ENCODE measurements at regions not wholly inside any gene's neighbourhood (a gene's known extent, or its start where the extent isn't known, plus 50 kb on each side); places are given as distances from the start of the nearest gene placed in this dataset.

DNA sequence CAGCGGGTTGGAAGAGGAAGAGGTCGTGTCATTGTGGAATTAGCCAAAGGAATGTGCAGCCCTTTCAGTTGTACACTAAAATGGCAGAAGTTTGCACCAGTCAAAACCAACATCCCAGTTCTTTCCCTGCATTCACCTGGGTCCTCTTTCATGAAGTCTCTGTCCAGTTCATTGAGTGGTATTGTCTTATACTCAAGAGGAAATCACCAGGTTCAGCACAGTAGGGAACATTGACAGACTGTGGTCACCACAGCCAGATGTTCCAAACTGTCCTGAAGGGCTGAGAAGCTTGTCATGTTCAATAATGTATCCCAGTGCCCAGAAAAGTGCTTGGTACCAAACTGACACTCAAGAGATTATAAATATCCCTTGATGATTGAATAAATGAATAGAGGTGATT is 131.6 kb downstream of the GLUL start:
- DNase-seq (ENCODE audit: extremely low read depth, insufficient read length), result no peak
- no peak for TF ChIP-seq CTCF (IDR thresholded peaks at IDR 0.05; ENCODE audit: insufficient read depth, low read length, poor library complexity, severe bottlenecking)
- Histone ChIP-seq H3K36me3 (ENCODE audit: control insufficient read depth, insufficient read depth, low read length) (no peaks in the 10 kb centered on the region), H3K4me3 (replicated peaks; ENCODE audit: low read depth, low read length) (no peak overlapping the region), H3K27me3 (replicated peaks; ENCODE audit: control insufficient read depth, insufficient read depth, low read length) (no peaks in the 10 kb centered on the region)

- H3K36me3 ChIP-seq (ENCODE audit: control insufficient read depth, insufficient read depth, low read length), result no peaks in the 10 kb centered on the region
- H3K4me3 ChIP-seq (replicated peaks; ENCODE audit: low read depth, low read length), result no peak overlapping the region
- no peaks in the 10 kb centered on the region for H3K27me3 ChIP-seq (replicated peaks; ENCODE audit: control insufficient read depth, insufficient read depth, low read length)
- peak; percentile 14 for DNase-seq (ENCODE audit: extremely low read depth, insufficient read length)
- TF ChIP-seq CTCF (IDR thresholded peaks at IDR 0.05; ENCODE audit: insufficient read depth, low read length, poor library complexity, severe bottlenecking), result no peak
Observed at GRCh38 chr1:182259229-182259872, 132.2 kb downstream of the GLUL start.

GRCh38 chr1:182257369-182258063 is 134.1 kb downstream of the GLUL start:
- no peaks in the 10 kb centered on the region for H3K27me3 ChIP-seq (replicated peaks; ENCODE audit: control insufficient read depth, insufficient read depth, low read length)
- no peaks in the 10 kb centered on the region for H3K36me3 ChIP-seq (ENCODE audit: control insufficient read depth, insufficient read depth, low read length)
- H3K4me3 ChIP-seq (replicated peaks; ENCODE audit: low read depth, low read length), result no peak overlapping the region
- no peak for TF ChIP-seq CTCF (IDR thresholded peaks at IDR 0.05; ENCODE audit: insufficient read depth, low read length, poor library complexity, severe bottlenecking)
- no peak for DNase-seq (ENCODE audit: extremely low read depth, insufficient read length)

DNA sequence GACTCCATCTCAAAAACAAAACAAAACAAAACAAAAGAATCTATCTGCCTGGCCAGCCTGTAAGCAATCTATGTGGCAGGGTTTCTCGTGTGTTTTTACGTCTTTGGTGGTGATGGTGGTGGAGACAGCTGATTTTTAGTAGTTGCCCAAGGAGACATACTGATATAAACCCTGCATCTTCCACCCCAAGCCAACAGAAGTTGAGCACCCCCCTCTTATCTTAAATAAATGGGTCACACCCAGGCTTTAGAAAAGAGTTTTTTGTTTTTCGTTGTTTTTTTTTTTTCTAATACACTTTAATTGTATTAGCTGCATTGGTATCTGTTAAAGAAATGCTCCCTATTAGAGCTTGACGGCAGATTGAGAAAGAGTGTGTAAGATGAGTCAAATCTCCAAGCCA is 134.7 kb downstream of the GLUL start:
- TF ChIP-seq CTCF (IDR thresholded peaks at IDR 0.05; ENCODE audit: insufficient read depth, low read length, poor library complexity, severe bottlenecking), result no peak
- Histone ChIP-seq H3K4me3 (replicated peaks; ENCODE audit: low read depth, low read length) (no peak overlapping the region), H3K36me3 (ENCODE audit: control insufficient read depth, insufficient read depth, low read length) (no peaks in the 10 kb centered on the region), H3K27me3 (replicated peaks; ENCODE audit: control insufficient read depth, insufficient read depth, low read length) (no peaks in the 10 kb centered on the region)
- DNase-seq (ENCODE audit: extremely low read depth, insufficient read length), result no peak

GRCh38 chr1:182255494-182255893 is 136.1 kb downstream of the GLUL start:
- no peaks in the 10 kb centered on the region for H3K36me3 ChIP-seq (ENCODE audit: control insufficient read depth, insufficient read depth, low read length)
- no peak overlapping the region for H3K4me3 ChIP-seq (replicated peaks; ENCODE audit: low read depth, low read length)
- no peak for TF ChIP-seq CTCF (IDR thresholded peaks at IDR 0.05; ENCODE audit: insufficient read depth, low read length, poor library complexity, severe bottlenecking)
- no peaks in the 10 kb centered on the region for H3K27me3 ChIP-seq (replicated peaks; ENCODE audit: control insufficient read depth, insufficient read depth, low read length)
- DNase-seq (ENCODE audit: extremely low read depth, insufficient read length), result no peak
